Body of pancreas (tissue), 4 donors: ENCODE measurements at regions not wholly inside any gene's neighbourhood (a gene's known extent, or its start where the extent isn't known, plus 50 kb on each side); places are given as distances from the start of the nearest gene placed in this dataset.

Source experiments
- ATAC-seq: fragments of 150-250 bp; one replicate; pipeline ENCODE4 v1.9.1; 2016
- DNase-seq, 4 donors: peaks; one replicate each; pipeline ENCODE4 v3.0.0-alpha.2; 2019
- H3K27ac ChIP-seq, 4 donors: fragments of 200-600 bp; sonication (generic); 1 replicate in 3 of 4; 2 replicates in 1 of 4; pipeline versions ENCODE4 v1.5.1 to v1.6.1; 2016 to 2019; ENCODE audit warnings: mild to moderate bottlenecking in 1 of 4, mixed read lengths in 1 of 4, moderate library complexity in 1 of 4
- H3K27me3 ChIP-seq, 2 donors: fragments of 200-600 bp; sonication (generic); one replicate each; pipeline ENCODE4 v1.6.0; 2016; ENCODE audit warnings: mild to moderate bottlenecking in 1 of 2
- H3K36me3 ChIP-seq, 2 donors: fragments of 200-600 bp; sonication (generic); replicated peaks in 1 of 2; 2 replicates each; pipeline ENCODE4 v1.5.1; 2016; ENCODE audit warnings: low read depth in 2 of 2; ENCODE audit not compliant: insufficient read depth in 1 of 2
- H3K4me1 ChIP-seq: fragments of 200-600 bp; sonication (generic); one replicate; pipeline ENCODE4 v1.6.0; 2016
- H3K4me3 ChIP-seq, 2 donors: fragments of 200-600 bp; sonication (generic); 1 replicate in 1 of 2; 2 replicates in 1 of 2; pipeline ENCODE4 v1.5.1; 2016 to 2019
- H3K9me3 ChIP-seq, 3 donors: fragments of 200-600 bp; sonication (generic); 1 replicate in 2 of 3; 2 replicates in 1 of 3; pipeline ENCODE4 v1.5.1; 2016
- CTCF ChIP-seq, 7 experiments: fragments of 450-650 bp in 4 of 7; fragments of 200-600 bp in 3 of 7; sonication (generic) in 3 of 7; IDR thresholded peaks; one replicate each; pipeline ENCODE4 v1.5.1; 2016 to 2019; ENCODE audit warnings: antibody characterized with exemption in 7 of 7
- POLR2A ChIP-seq, 3 donors: fragments of 450-650 bp; IDR thresholded peaks; one replicate each; pipeline ENCODE4 v1.6.1; 2016; ENCODE audit warnings: antibody characterized with exemption in 3 of 3, mild to moderate bottlenecking in 2 of 3
- WGBS, 2 donors: methylation state at CpG; one replicate each; pipeline ENCODE4 v1.1.5; 2017; 5-methylcytosine and 5-hydroxymethylcytosine counted together
- intact Hi-C: fragments of 100-400 bp; cut with DNase I; formaldehyde crosslinking; loops from one replicate; pipeline ENCODE4 v1.15.1; 2023

DNA sequence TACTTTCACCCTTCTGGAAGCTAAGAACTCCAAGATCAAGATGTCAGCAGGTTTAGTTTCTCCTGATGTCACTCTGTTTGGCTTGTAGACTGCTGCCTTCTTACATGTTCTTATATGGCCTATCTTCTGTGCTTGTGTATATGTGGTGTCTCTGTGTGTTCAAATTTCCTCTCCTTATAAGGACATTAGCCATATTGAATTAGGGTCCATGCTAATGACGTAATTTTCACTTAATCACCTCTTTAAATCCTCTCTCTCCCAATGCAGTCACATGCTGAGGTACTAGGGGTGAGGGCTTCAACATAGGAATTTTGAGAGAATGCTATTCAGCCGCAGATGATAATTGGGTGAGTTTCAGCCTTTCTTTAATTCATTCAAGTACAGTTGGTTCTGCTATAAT is 458.3 kb upstream of the SYT4 start:
- H3K9me3 ChIP-seq = peaks cover 0 to 1% (median 0%) of the 10 kb centered on the region in 3 donors
- H3K36me3 ChIP-seq = no peaks in the 10 kb centered on the region
- TF ChIP-seq POLR2A (IDR thresholded peaks at IDR 0.05) (no peak), CTCF (IDR thresholded peaks at IDR 0.05) (no peak)
- no peak overlapping the region for H3K4me3 ChIP-seq
- H3K4me1 ChIP-seq = no peaks in the 10 kb centered on the region
- no peaks in the 10 kb centered on the region for H3K27me3 ChIP-seq
- H3K27ac ChIP-seq = no peak overlapping the region
- intact Hi-C loops = no loop called here
- 61 to 76% methylated on average over 2 of the region's 2 CpGs for WGBS, 2 donors
- no peak for DNase-seq
- ATAC-seq = no peak

GRCh38 chr18:43744960-43745745 is 467.9 kb upstream of the SYT4 start:
- TF ChIP-seq POLR2A (IDR thresholded peaks at IDR 0.05) = no peak
- TF ChIP-seq CTCF (IDR thresholded peaks at IDR 0.05) = no peak
- ATAC-seq = no peak
- Histone ChIP-seq H3K27ac (no peak overlapping the region), H3K4me3 (no peak overlapping the region), H3K4me1 (no peaks in the 10 kb centered on the region), H3K9me3 (peaks cover 0 to 6% (median 0%) of the 10 kb centered on the region in 3 donors), H3K36me3 (no peaks in the 10 kb centered on the region), H3K27me3 (no peaks in the 10 kb centered on the region)
- no peak for DNase-seq
- 52 to 60% methylated on average over 2 of the region's 2 CpGs for WGBS, 2 donors
- intact Hi-C loops = no loop called here

- intact Hi-C loops = no loop called here
- no peaks in the 10 kb centered on the region for H3K9me3 ChIP-seq
Measured at GRCh38 chr18:43751203-43751602, 473.9 kb upstream of the SYT4 start.

DNA sequence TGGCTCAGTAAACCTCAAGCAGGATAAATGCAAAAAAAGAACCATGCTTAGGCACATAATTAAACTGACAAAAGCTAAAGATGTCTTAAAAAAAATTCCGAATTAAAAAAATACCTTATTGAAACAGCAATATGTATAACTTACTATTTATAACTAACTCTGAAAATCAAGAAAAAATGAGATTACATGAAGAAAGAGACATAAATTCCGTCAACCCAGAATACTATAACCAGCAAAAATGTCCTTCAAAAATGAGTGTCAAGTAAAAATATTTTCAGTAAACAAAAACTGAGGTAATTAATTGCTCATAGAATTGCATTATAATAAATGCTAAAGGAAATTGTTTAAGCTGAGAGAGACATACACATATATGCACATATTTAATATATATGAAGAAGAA is 474.5 kb upstream of the SYT4 start:
- WGBS, 2 donors = 57 to 71% methylated on average over 2 of the region's 2 CpGs
- intact Hi-C loops = no loop called here
- DNase-seq = no peak

More at GRCh38 chr18:43751203-43751602, 473.9 kb upstream of the SYT4 start:
- TF ChIP-seq POLR2A (IDR thresholded peaks at IDR 0.05) = no peak
- TF ChIP-seq CTCF (IDR thresholded peaks at IDR 0.05) = no peak
- Histone ChIP-seq H3K27me3 (no peaks in the 10 kb centered on the region), H3K4me1 (no peaks in the 10 kb centered on the region), H3K4me3 (no peak overlapping the region), H3K27ac (no peak overlapping the region), H3K36me3 (no peaks in the 10 kb centered on the region)
- no peak for DNase-seq
- no peak for ATAC-seq

More for the DNA sequence above, 474.5 kb upstream of the SYT4 start:
- ATAC-seq = no peak
- Histone ChIP-seq H3K27ac (no peak overlapping the region), H3K36me3 (no peaks in the 10 kb centered on the region), H3K27me3 (no peaks in the 10 kb centered on the region), H3K4me1 (no peaks in the 10 kb centered on the region), H3K4me3 (no peak overlapping the region), H3K9me3 (no peaks in the 10 kb centered on the region)
- TF ChIP-seq CTCF (IDR thresholded peaks at IDR 0.05) = no peak
- TF ChIP-seq POLR2A (IDR thresholded peaks at IDR 0.05) = no peak
